ENCODE measurements at regions not wholly inside any gene's neighbourhood (a gene's known extent, or its start where the extent isn't known, plus 50 kb on each side); places are given as distances from the start of the nearest gene placed in this dataset.

GRCh38 chr6:196543-196942, 95.7 kb upstream of the DUSP22 start:
- H3K4me1 ChIP-seq (ENCODE audit: control insufficient read depth, insufficient read depth, low read length): no peaks in the 10 kb centered on the region
- no peak for ATAC-seq
- CTCF ChIA-PET: no interaction called here
- TF ChIP-seq TCF7L2 (IDR thresholded peaks at IDR 0.05; ENCODE audit: low read depth, low read length) (no peak), SIN3A (IDR thresholded peaks at IDR 0.05; ENCODE audit: borderline replicate concordance, insufficient read depth, low read depth, low read length) (no peak), POLR2AphosphoS5 (IDR thresholded peaks at IDR 0.05; ENCODE audit: low read depth, low read length) (no peak)
- TF ChIP-seq, protein P1, sequence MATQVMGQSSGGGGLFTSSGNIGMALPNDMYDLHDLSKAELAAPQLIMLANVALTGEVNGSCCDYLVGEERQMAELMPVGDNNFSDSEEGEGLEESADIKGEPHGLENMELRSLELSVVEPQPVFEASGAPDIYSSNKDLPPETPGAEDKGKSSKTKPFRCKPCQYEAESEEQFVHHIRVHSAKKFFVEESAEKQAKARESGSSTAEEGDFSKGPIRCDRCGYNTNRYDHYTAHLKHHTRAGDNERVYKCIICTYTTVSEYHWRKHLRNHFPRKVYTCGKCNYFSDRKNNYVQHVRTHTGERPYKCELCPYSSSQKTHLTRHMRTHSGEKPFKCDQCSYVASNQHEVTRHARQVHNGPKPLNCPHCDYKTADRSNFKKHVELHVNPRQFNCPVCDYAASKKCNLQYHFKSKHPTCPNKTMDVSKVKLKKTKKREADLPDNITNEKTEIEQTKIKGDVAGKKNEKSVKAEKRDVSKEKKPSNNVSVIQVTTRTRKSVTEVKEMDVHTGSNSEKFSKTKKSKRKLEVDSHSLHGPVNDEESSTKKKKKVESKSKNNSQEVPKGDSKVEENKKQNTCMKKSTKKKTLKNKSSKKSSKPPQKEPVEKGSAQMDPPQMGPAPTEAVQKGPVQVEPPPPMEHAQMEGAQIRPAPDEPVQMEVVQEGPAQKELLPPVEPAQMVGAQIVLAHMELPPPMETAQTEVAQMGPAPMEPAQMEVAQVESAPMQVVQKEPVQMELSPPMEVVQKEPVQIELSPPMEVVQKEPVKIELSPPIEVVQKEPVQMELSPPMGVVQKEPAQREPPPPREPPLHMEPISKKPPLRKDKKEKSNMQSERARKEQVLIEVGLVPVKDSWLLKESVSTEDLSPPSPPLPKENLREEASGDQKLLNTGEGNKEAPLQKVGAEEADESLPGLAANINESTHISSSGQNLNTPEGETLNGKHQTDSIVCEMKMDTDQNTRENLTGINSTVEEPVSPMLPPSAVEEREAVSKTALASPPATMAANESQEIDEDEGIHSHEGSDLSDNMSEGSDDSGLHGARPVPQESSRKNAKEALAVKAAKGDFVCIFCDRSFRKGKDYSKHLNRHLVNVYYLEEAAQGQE (IDR thresholded peaks at IDR 0.05; ENCODE audit: insufficient read depth in 1 of 2, low read depth in 2 of 2, low read length in 1 of 2): no peak
- TF ChIP-seq, protein P2, sequence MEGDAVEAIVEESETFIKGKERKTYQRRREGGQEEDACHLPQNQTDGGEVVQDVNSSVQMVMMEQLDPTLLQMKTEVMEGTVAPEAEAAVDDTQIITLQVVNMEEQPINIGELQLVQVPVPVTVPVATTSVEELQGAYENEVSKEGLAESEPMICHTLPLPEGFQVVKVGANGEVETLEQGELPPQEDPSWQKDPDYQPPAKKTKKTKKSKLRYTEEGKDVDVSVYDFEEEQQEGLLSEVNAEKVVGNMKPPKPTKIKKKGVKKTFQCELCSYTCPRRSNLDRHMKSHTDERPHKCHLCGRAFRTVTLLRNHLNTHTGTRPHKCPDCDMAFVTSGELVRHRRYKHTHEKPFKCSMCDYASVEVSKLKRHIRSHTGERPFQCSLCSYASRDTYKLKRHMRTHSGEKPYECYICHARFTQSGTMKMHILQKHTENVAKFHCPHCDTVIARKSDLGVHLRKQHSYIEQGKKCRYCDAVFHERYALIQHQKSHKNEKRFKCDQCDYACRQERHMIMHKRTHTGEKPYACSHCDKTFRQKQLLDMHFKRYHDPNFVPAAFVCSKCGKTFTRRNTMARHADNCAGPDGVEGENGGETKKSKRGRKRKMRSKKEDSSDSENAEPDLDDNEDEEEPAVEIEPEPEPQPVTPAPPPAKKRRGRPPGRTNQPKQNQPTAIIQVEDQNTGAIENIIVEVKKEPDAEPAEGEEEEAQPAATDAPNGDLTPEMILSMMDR (IDR thresholded peaks at IDR 0.05): no peak
- no peaks in the 10 kb centered on the region; the same call in 1 of the 2 replicates for H3K27me3 ChIP-seq (ENCODE audit: control insufficient read depth, insufficient read depth, low read length)
- in situ Hi-C loops (cut with HindIII; ENCODE audit: low pct_unique_long_range_greater_than_20kb, low sequenced_read_pairs) (no loop called here), intact Hi-C loops (cut with micrococcal nuclease; ENCODE audit: unreplicated experiment) (no loop called here)
- BruUV-seq (replicated peaks): no TSS peak
- H3K27ac ChIP-seq (ENCODE audit: low read length): no peak overlapping the region
- no peak overlapping the region for H3K4me3 ChIP-seq (ENCODE audit: low read depth in 2 of 2, low read length in 2 of 2)
- no peaks in the 10 kb centered on the region for H3K36me3 ChIP-seq (ENCODE audit: control insufficient read depth, insufficient read depth, low read length)
- H3K9me3 ChIP-seq (ENCODE audit: control insufficient read depth, insufficient read depth, low read depth, low read length): no peaks in the 10 kb centered on the region
- POLR2A ChIA-PET: no interaction called here
- no peak for DNase-seq (ENCODE audit: low read depth, low spot score)

GRCh38 chr6:203661-204060, 88.6 kb upstream of the DUSP22 start:
- H3K4me1 ChIP-seq (ENCODE audit: control insufficient read depth, insufficient read depth, low read length): no peaks in the 10 kb centered on the region
- no peaks in the 10 kb centered on the region for H3K36me3 ChIP-seq (ENCODE audit: control insufficient read depth, insufficient read depth, low read length)
- no peak overlapping the region for H3K4me3 ChIP-seq (ENCODE audit: low read depth in 2 of 2, low read length in 2 of 2)
- no TSS peak for BruUV-seq (replicated peaks)
- DNase-seq (ENCODE audit: low read depth, low spot score) (no peak), ATAC-seq (no peak)
- no peaks in the 10 kb centered on the region; the same call in none of the 2 replicates for H3K27me3 ChIP-seq (ENCODE audit: control insufficient read depth, insufficient read depth, low read length)
- TF ChIP-seq SIN3A (IDR thresholded peaks at IDR 0.05; ENCODE audit: borderline replicate concordance, insufficient read depth, low read depth, low read length) (no peak), TCF7L2 (IDR thresholded peaks at IDR 0.05; ENCODE audit: low read depth, low read length) (no peak), POLR2AphosphoS5 (IDR thresholded peaks at IDR 0.05; ENCODE audit: low read depth, low read length) (no peak)
- TF ChIP-seq, protein P1 (IDR thresholded peaks at IDR 0.05; ENCODE audit: insufficient read depth in 1 of 2, low read depth in 2 of 2, low read length in 1 of 2): no peak
- TF ChIP-seq, protein P2 (IDR thresholded peaks at IDR 0.05): no peak
- CTCF ChIA-PET: interaction anchor here (0.6 kb wide), 1 partner anchor 1209 kb away, joined by 5 read pairs; no protein-coding TSS in a partner anchor
- in situ Hi-C loops (cut with HindIII; ENCODE audit: low pct_unique_long_range_greater_than_20kb, low sequenced_read_pairs): no loop called here
- POLR2A ChIA-PET: no interaction called here
- no peaks in the 10 kb centered on the region for H3K9me3 ChIP-seq (ENCODE audit: control insufficient read depth, insufficient read depth, low read depth, low read length)
- no peak overlapping the region for H3K27ac ChIP-seq (ENCODE audit: low read length)
- intact Hi-C loops (cut with micrococcal nuclease; ENCODE audit: unreplicated experiment): no loop called here

Data from Panc1 (cell line).